Neural cell (in vitro differentiated cells): ENCODE measurements at regions not wholly inside any gene's neighbourhood (a gene's known extent, or its start where the extent isn't known, plus 50 kb on each side); places are given as distances from the start of the nearest gene placed in this dataset.

Experiments used
- H2AFZ ChIP-seq: fragments of 200-600, 300-800 bp; sonication (generic), shearing (Covaris generic); 2 replicates; pipeline ENCODE4 v1.6.0; 2014; ENCODE audit warnings: low read depth, mild to moderate bottlenecking, antibody characterized with exemption, low read length, moderate library complexity
- H3F3A ChIP-seq: fragments of 200-600 bp; shearing (Covaris generic); 2 replicates; pipeline ENCODE4 v1.6.1; 2016; ENCODE audit warnings: mild to moderate bottlenecking, moderate library complexity, mixed read lengths, antibody characterized with exemption, low read length; ENCODE audit not compliant: insufficient read depth, poor library complexity, severe bottlenecking
- H3K27ac ChIP-seq: fragments of 200-600, 300-800 bp; sonication (generic), shearing (Covaris generic); 2 replicates; pipeline ENCODE4 v1.5.1; 2014; ENCODE audit warnings: mild to moderate bottlenecking, low read length, moderate library complexity
- H3K27me3 ChIP-seq: fragments of 300-800, 200-600 bp; sonication (generic), shearing (Covaris generic); 2 replicates; pipeline ENCODE4 v1.6.0; 2014; ENCODE audit warnings: mild to moderate bottlenecking, low read depth, low read length, moderate library complexity; ENCODE audit not compliant: insufficient read depth
- H3K36me3 ChIP-seq: fragments of 300-800, 200-600 bp; sonication (generic), shearing (Covaris generic); 2 replicates; pipeline ENCODE4 v1.5.1; 2014; ENCODE audit warnings: mild to moderate bottlenecking, antibody characterized with exemption, low read length, moderate library complexity; ENCODE audit not compliant: insufficient read depth
- H3K4me2 ChIP-seq: fragments of 300-800, 200-600 bp; sonication (generic), shearing (Covaris generic); 2 replicates; pipeline ENCODE4 v1.6.0; 2014; ENCODE audit warnings: mild to moderate bottlenecking, low read length
- H3K4me3 ChIP-seq: fragments of 300-800, 200-600 bp; sonication (generic), shearing (Covaris generic); 2 replicates; pipeline ENCODE4 v1.5.1; 2014; ENCODE audit warnings: mild to moderate bottlenecking, low read length, moderate library complexity
- H3K79me2 ChIP-seq: fragments of 200-600 bp; shearing (Covaris generic); replicated peaks from 2 replicates; pipeline ENCODE4 v1.6.0; 2014; ENCODE audit warnings: mild to moderate bottlenecking, low read length, moderate library complexity; ENCODE audit not compliant: insufficient read depth
- H3K9ac ChIP-seq: fragments of 300-800, 200-600 bp; sonication (generic), shearing (Covaris generic); 2 replicates; pipeline ENCODE4 v1.6.1; 2016; ENCODE audit warnings: mild to moderate bottlenecking, low read length, mixed read lengths
- H3K9me2 ChIP-seq: fragments of 200-600 bp; shearing (Covaris generic); 2 replicates; pipeline ENCODE4 v1.6.1; 2016; ENCODE audit warnings: mild to moderate bottlenecking, low read length, mixed read lengths; ENCODE audit not compliant: insufficient read depth
- H3K9me3 ChIP-seq: fragments of 200-600, 300-800 bp; sonication (generic), shearing (Covaris generic); 2 replicates; pipeline ENCODE4 v1.6.1; 2016; ENCODE audit warnings: mild to moderate bottlenecking, mixed run types, low read length, moderate library complexity, mixed read lengths
- H4K20me1 ChIP-seq: fragments of 200-600 bp; shearing (Covaris generic); 2 replicates; pipeline ENCODE4 v1.6.1; 2016; ENCODE audit warnings: mild to moderate bottlenecking, mixed run types; ENCODE audit not compliant: insufficient read depth
- CTCF ChIP-seq: fragments of 450-650 bp; IDR thresholded peaks from 2 replicates; pipeline ENCODE4 v1.5.1; 2014; ENCODE audit warnings: antibody characterized with exemption, mild to moderate bottlenecking, moderate library complexity; ENCODE audit not compliant: poor library complexity, severe bottlenecking
- EP300 ChIP-seq: fragments of 450-650 bp; conservative IDR thresholded peaks from 2 replicates; pipeline ENCODE4 v1.6.1; 2014; ENCODE audit warnings: antibody characterized with exemption, mild to moderate bottlenecking, moderate library complexity; ENCODE audit not compliant: poor library complexity, severe bottlenecking
- EZH2 ChIP-seq: fragments of 200-600, 300-800 bp; shearing (Covaris generic), sonication (generic); IDR thresholded peaks from 2 replicates; pipeline ENCODE4 v1.6.1; 2014; ENCODE audit warnings: antibody characterized with exemption, low read length, borderline replicate concordance, mild to moderate bottlenecking; ENCODE audit not compliant: insufficient read depth, poor library complexity, severe bottlenecking
- MXI1 ChIP-seq: fragments of 450-650 bp; conservative IDR thresholded peaks from 2 replicates; pipeline ENCODE4 v1.6.1; 2014; ENCODE audit warnings: antibody characterized with exemption, mild to moderate bottlenecking; ENCODE audit not compliant: poor library complexity, severe bottlenecking
- POLR2AphosphoS5 ChIP-seq: IDR thresholded peaks from 2 replicates; pipeline ENCODE4 v1.6.1; 2012
- RAD21 ChIP-seq: fragments of 450-650 bp; conservative IDR thresholded peaks from 2 replicates; pipeline ENCODE4 v1.6.1; 2014; ENCODE audit warnings: antibody characterized with exemption, mild to moderate bottlenecking, moderate library complexity
- SMC3 ChIP-seq: fragments of 450-650 bp; conservative IDR thresholded peaks from 2 replicates; pipeline ENCODE4 v1.6.1; 2014; ENCODE audit warnings: antibody characterized with exemption, mild to moderate bottlenecking, moderate library complexity; ENCODE audit not compliant: poor library complexity
- TAF1 ChIP-seq: IDR thresholded peaks from 2 replicates; pipeline ENCODE4 v1.6.1; 2012; ENCODE audit warnings: low read depth
- TF ChIP-seq, protein P1 (sequence below): IDR thresholded peaks from 2 replicates; pipeline ENCODE4 v1.6.1; 2012; ENCODE audit warnings: borderline replicate concordance

GRCh38 chr4:108398836-108399235, 221.5 kb upstream of the RPL34 start:
- H3K27ac ChIP-seq = no peak overlapping the region
- H4K20me1 ChIP-seq = no peaks in the 10 kb centered on the region
- no peaks in the 10 kb centered on the region for H3K36me3 ChIP-seq
- no peak overlapping the region for H3K4me3 ChIP-seq
- H2AFZ ChIP-seq = no peak overlapping the region
- H3K4me2 ChIP-seq = no peak overlapping the region
- no peaks in the 10 kb centered on the region for H3K9me2 ChIP-seq
- no peaks in the 10 kb centered on the region for H3K79me2 ChIP-seq
- H3K27me3 ChIP-seq = no peaks in the 10 kb centered on the region
- TF ChIP-seq EZH2 (no peak), MXI1 (no peak), POLR2AphosphoS5 (no peak), TAF1 (no peak), CTCF (no peak)
- no peaks in the 10 kb centered on the region for H3F3A ChIP-seq
- no peaks in the 10 kb centered on the region for H3K9me3 ChIP-seq
- H3K9ac ChIP-seq = no peak overlapping the region

- Histone ChIP-seq H3K9ac (no peak overlapping the region), H4K20me1 (no peaks in the 10 kb centered on the region), H3K36me3 (no peaks in the 10 kb centered on the region), H3K4me2 (no peak overlapping the region), H3K9me3 (no peaks in the 10 kb centered on the region), H3K79me2 (no peaks in the 10 kb centered on the region), H3K4me3 (no peak overlapping the region), H3K9me2 (no peaks in the 10 kb centered on the region), H3F3A (no peaks in the 10 kb centered on the region), H3K27ac (no peak overlapping the region), H3K27me3 (no peaks in the 10 kb centered on the region), H2AFZ (no peak overlapping the region)
- TF ChIP-seq CTCF (no peak), POLR2AphosphoS5 (no peak), TAF1 (no peak), EZH2 (no peak), EP300 (no peak), MXI1 (no peak), RAD21 (no peak), SMC3 (no peak)
- TF ChIP-seq, protein P1, sequence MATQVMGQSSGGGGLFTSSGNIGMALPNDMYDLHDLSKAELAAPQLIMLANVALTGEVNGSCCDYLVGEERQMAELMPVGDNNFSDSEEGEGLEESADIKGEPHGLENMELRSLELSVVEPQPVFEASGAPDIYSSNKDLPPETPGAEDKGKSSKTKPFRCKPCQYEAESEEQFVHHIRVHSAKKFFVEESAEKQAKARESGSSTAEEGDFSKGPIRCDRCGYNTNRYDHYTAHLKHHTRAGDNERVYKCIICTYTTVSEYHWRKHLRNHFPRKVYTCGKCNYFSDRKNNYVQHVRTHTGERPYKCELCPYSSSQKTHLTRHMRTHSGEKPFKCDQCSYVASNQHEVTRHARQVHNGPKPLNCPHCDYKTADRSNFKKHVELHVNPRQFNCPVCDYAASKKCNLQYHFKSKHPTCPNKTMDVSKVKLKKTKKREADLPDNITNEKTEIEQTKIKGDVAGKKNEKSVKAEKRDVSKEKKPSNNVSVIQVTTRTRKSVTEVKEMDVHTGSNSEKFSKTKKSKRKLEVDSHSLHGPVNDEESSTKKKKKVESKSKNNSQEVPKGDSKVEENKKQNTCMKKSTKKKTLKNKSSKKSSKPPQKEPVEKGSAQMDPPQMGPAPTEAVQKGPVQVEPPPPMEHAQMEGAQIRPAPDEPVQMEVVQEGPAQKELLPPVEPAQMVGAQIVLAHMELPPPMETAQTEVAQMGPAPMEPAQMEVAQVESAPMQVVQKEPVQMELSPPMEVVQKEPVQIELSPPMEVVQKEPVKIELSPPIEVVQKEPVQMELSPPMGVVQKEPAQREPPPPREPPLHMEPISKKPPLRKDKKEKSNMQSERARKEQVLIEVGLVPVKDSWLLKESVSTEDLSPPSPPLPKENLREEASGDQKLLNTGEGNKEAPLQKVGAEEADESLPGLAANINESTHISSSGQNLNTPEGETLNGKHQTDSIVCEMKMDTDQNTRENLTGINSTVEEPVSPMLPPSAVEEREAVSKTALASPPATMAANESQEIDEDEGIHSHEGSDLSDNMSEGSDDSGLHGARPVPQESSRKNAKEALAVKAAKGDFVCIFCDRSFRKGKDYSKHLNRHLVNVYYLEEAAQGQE = no peak
Measured at GRCh38 chr4:108398316-108398715, 222.1 kb upstream of the RPL34 start.
